ENCODE measurements at regions not wholly inside any gene's neighbourhood (a gene's known extent, or its start where the extent isn't known, plus 50 kb on each side); places are given as distances from the start of the nearest gene placed in this dataset.

DNA sequence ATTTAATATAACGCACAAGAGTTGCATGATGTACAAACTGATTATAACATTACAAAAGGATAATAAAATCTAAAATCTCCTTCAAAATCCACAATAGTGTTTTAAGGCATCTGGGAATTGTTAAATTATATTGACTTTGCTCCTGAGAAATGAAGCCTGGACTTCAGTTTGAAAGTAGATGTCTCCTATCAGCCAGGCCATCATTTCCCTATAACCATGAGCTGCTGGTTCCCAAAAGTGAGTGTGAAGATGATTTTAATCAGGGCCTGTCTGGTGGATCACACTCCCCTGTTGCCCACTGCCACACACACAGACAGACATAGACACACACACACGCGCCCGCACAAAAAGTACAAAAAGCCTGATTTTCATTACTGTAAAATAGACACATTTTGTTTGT is 480.7 kb downstream of the RPS29 start:
- TF ChIP-seq, protein P1, sequence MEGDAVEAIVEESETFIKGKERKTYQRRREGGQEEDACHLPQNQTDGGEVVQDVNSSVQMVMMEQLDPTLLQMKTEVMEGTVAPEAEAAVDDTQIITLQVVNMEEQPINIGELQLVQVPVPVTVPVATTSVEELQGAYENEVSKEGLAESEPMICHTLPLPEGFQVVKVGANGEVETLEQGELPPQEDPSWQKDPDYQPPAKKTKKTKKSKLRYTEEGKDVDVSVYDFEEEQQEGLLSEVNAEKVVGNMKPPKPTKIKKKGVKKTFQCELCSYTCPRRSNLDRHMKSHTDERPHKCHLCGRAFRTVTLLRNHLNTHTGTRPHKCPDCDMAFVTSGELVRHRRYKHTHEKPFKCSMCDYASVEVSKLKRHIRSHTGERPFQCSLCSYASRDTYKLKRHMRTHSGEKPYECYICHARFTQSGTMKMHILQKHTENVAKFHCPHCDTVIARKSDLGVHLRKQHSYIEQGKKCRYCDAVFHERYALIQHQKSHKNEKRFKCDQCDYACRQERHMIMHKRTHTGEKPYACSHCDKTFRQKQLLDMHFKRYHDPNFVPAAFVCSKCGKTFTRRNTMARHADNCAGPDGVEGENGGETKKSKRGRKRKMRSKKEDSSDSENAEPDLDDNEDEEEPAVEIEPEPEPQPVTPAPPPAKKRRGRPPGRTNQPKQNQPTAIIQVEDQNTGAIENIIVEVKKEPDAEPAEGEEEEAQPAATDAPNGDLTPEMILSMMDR (conservative IDR thresholded peaks at IDR 0.05 in 1 of 2, IDR thresholded peaks at IDR 0.05 in 1 of 2; ENCODE audit: extremely low read depth in 1 of 2, insufficient read depth in 1 of 2, low read depth in 1 of 2, low read length in 2 of 2) = no peak
- TF ChIP-seq EZH2 (IDR thresholded peaks at IDR 0.05; ENCODE audit: borderline replicate concordance, low read length) = no peak

Measured in mammary epithelial cell (primary cell).